ENCODE measurements at regions not wholly inside any gene's neighbourhood (a gene's known extent, or its start where the extent isn't known, plus 50 kb on each side); places are given as distances from the start of the nearest gene placed in this dataset.

DNA sequence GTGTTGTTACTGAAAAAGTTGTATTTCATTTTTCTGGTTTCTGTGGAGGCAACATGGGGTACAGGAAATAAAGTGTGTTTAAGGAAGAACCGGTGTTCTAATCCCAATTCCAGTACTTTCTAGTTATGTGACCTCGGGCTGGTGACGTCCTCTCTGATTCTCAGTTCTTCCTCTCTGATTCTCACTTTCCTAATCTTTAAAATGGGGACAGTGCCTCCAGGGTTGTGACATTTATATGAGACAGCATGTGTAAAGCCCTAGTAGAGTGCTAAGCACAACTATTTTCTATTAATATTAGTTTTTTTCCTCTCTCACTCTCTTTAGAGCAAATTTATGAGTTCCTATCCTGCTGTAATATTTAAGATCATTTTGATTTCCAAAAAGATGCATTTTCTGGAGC, 50.9 kb upstream of the PTPDC1 start:
- Histone ChIP-seq H3K9me2 (ENCODE audit: insufficient read depth) (no peaks in the 10 kb centered on the region), H2AFZ (no peak overlapping the region), H3K27ac (no peak overlapping the region), H3K9ac (no peak overlapping the region), H3F3A (ENCODE audit: insufficient read depth) (no peaks in the 10 kb centered on the region), H3K9me3 (ENCODE audit: low read depth) (no peaks in the 10 kb centered on the region), H3K27me3 (replicated peaks; ENCODE audit: insufficient read depth) (no peaks in the 10 kb centered on the region), H4K20me1 (ENCODE audit: insufficient read depth) (no peaks in the 10 kb centered on the region), H3K36me3 (ENCODE audit: low read depth) (no peaks in the 10 kb centered on the region), H3K4me2 (ENCODE audit: unreplicated experiment) (no peak overlapping the region), H3K4me1 (ENCODE audit: insufficient read depth) (peaks cover 15% of the 10 kb centered on the region), H3K79me2 (ENCODE audit: insufficient read depth) (peaks cover 68% of the 10 kb centered on the region), H3K4me3 (no peak overlapping the region)
- in situ Hi-C loops (cut with MboI): no loop called here
- no peak for DNase-seq
- TF ChIP-seq EZH2phosphoT487 (IDR thresholded peaks at IDR 0.05; ENCODE audit: insufficient read depth, low read depth): no peak
- TF ChIP-seq EZH2 (IDR thresholded peaks at IDR 0.05; ENCODE audit: insufficient read depth, poor library complexity, severe bottlenecking): no peak
- 94 to 97% methylated on average over 3 of the region's 3 CpGs for WGBS, 2 experiments (ENCODE audit: low coverage in 1 of 2, low lambda C conversion rate in 2 of 2, missing lambda C conversion rate in 2 of 2)

GRCh38 chr9:94031946-94032345, 52.3 kb upstream of the PTPDC1 start:
- WGBS, 2 experiments (ENCODE audit: low coverage in 1 of 2, low lambda C conversion rate in 2 of 2, missing lambda C conversion rate in 2 of 2): 31 to 35% methylated on average over 3 of the region's 3 CpGs
- Histone ChIP-seq H3K27me3 (replicated peaks; ENCODE audit: insufficient read depth) (no peaks in the 10 kb centered on the region), H3K4me2 (ENCODE audit: unreplicated experiment) (peak overlapping the region; percentile 71), H3K4me1 (ENCODE audit: insufficient read depth) (peaks cover 15% of the 10 kb centered on the region), H3K27ac (0 out of 2 replicates have a peak overlapping the region, but pooled peaks have one; percentile 1), H3F3A (ENCODE audit: insufficient read depth) (no peaks in the 10 kb centered on the region), H2AFZ (peak overlapping the region; percentile 95), H3K36me3 (ENCODE audit: low read depth) (no peaks in the 10 kb centered on the region), H3K9ac (peak overlapping the region; percentile 90), H4K20me1 (ENCODE audit: insufficient read depth) (no peaks in the 10 kb centered on the region), H3K4me3 (peak overlapping the region; percentile 92), H3K9me3 (ENCODE audit: low read depth) (no peaks in the 10 kb centered on the region), H3K9me2 (ENCODE audit: insufficient read depth) (no peaks in the 10 kb centered on the region), H3K79me2 (ENCODE audit: insufficient read depth) (peaks cover 59% of the 10 kb centered on the region)
- no peak for TF ChIP-seq EZH2phosphoT487 (IDR thresholded peaks at IDR 0.05; ENCODE audit: insufficient read depth, low read depth)
- in situ Hi-C loops (cut with MboI): no loop called here
- DNase-seq: peak; percentile 58

- in situ Hi-C loops (cut with MboI): no loop called here
- Histone ChIP-seq H4K20me1 (ENCODE audit: insufficient read depth) (no peaks in the 10 kb centered on the region), H3K4me2 (ENCODE audit: unreplicated experiment) (peak overlapping the region; percentile 71), H2AFZ (peak overlapping the region; percentile 95), H3K9me3 (ENCODE audit: low read depth) (no peaks in the 10 kb centered on the region), H3K27ac (peak overlapping the region; percentile 45), H3F3A (ENCODE audit: insufficient read depth) (no peaks in the 10 kb centered on the region), H3K36me3 (ENCODE audit: low read depth) (no peaks in the 10 kb centered on the region), H3K9me2 (ENCODE audit: insufficient read depth) (no peaks in the 10 kb centered on the region), H3K4me3 (peak overlapping the region; percentile 92), H3K4me1 (ENCODE audit: insufficient read depth) (peaks cover 15% of the 10 kb centered on the region), H3K79me2 (ENCODE audit: insufficient read depth) (peaks cover 53% of the 10 kb centered on the region), H3K9ac (peak overlapping the region; percentile 90), H3K27me3 (replicated peaks; ENCODE audit: insufficient read depth) (no peaks in the 10 kb centered on the region)
- DNase-seq: peak; percentile 67
- WGBS, 2 experiments (ENCODE audit: low coverage in 1 of 2, low lambda C conversion rate in 2 of 2, missing lambda C conversion rate in 2 of 2): 3% methylated on average over 8 of the region's 8 CpGs
- no peak for TF ChIP-seq EZH2 (IDR thresholded peaks at IDR 0.05; ENCODE audit: insufficient read depth, poor library complexity, severe bottlenecking)
- TF ChIP-seq EZH2phosphoT487 (IDR thresholded peaks at IDR 0.05; ENCODE audit: insufficient read depth, low read depth): no peak
Measured at GRCh38 chr9:94031380-94031779, 52.9 kb upstream of the PTPDC1 start.

- Histone ChIP-seq H3K4me2 (ENCODE audit: unreplicated experiment) (peak overlapping the region; percentile 71), H3K9me2 (ENCODE audit: insufficient read depth) (no peaks in the 10 kb centered on the region), H3K79me2 (ENCODE audit: insufficient read depth) (peaks cover 45% of the 10 kb centered on the region), H3K36me3 (ENCODE audit: low read depth) (no peaks in the 10 kb centered on the region), H2AFZ (peak overlapping the region; percentile 95), H3K27ac (peak overlapping the region; percentile 45), H4K20me1 (ENCODE audit: insufficient read depth) (no peaks in the 10 kb centered on the region), H3K4me1 (ENCODE audit: insufficient read depth) (peaks cover 15% of the 10 kb centered on the region), H3K27me3 (replicated peaks; ENCODE audit: insufficient read depth) (no peaks in the 10 kb centered on the region), H3F3A (ENCODE audit: insufficient read depth) (no peaks in the 10 kb centered on the region), H3K9me3 (ENCODE audit: low read depth) (no peaks in the 10 kb centered on the region), H3K9ac (peak overlapping the region; percentile 90), H3K4me3 (peak overlapping the region; percentile 92)
- DNase-seq: peak; percentile 97
- TF ChIP-seq EZH2phosphoT487 (IDR thresholded peaks at IDR 0.05; ENCODE audit: insufficient read depth, low read depth) (no peak), EZH2 (IDR thresholded peaks at IDR 0.05; ENCODE audit: insufficient read depth, poor library complexity, severe bottlenecking) (no peak)
- 1 to 2% methylated on average over 88 to 92 of the region's 97 CpGs for WGBS, 2 experiments (ENCODE audit: low coverage in 1 of 2, low lambda C conversion rate in 2 of 2, missing lambda C conversion rate in 2 of 2)
- in situ Hi-C loops (cut with MboI): no loop called here
Measured at GRCh38 chr9:94030318-94031179, 53.7 kb upstream of the PTPDC1 start.

Measured in GM23248 (cell line).